ENCODE measurements at regions not wholly inside any gene's neighbourhood (a gene's known extent, or its start where the extent isn't known, plus 50 kb on each side); places are given as distances from the start of the nearest gene placed in this dataset.

GRCh38 chr6:40882323-40882997 lies 156.6 kb downstream of the UNC5CL start:
- Histone ChIP-seq H3K56ac (replicated peaks; ENCODE audit: insufficient read length, low read depth, low read length) (no peak overlapping the region), H3K4ac (replicated peaks; ENCODE audit: insufficient read length, low read depth, low read length) (no peak overlapping the region), H4K8ac (ENCODE audit: extremely low read depth, insufficient read depth, low read length) (no peak overlapping the region), H3K27ac (ENCODE audit: low read depth, low read length) (no peak overlapping the region), H4K20me1 (replicated peaks in 1 of 2; ENCODE audit: control insufficient read depth in 1 of 2, insufficient read depth in 2 of 2, low read length in 2 of 2) (no peaks in the 10 kb centered on the region), H3K4me2 (ENCODE audit: insufficient read depth in 1 of 2, low read depth in 2 of 2, low read length in 2 of 2) (no peak overlapping the region), H3K27me3 (replicated peaks in 1 of 4; ENCODE audit: control insufficient read depth in 3 of 4, extremely low read depth in 1 of 4, insufficient read depth in 3 of 4, low read length in 3 of 4) (no peaks in the 10 kb centered on the region; a peak in 1 of 7 replicates), H3K9ac (replicated peaks in 1 of 4; ENCODE audit: extremely low read depth in 1 of 4, low read depth in 3 of 4, low read length in 3 of 4) (no peak overlapping the region), H3K79me1 (ENCODE audit: low read depth, low read length) (no peaks in the 10 kb centered on the region), H3K79me2 (ENCODE audit: control insufficient read depth in 1 of 2, insufficient read depth in 2 of 2, low read length in 2 of 2) (no peaks in the 10 kb centered on the region), H3K4me1 (replicated peaks in 1 of 4; ENCODE audit: control insufficient read depth in 3 of 4, insufficient read depth in 4 of 4, low read length in 3 of 4) (no peaks in the 10 kb centered on the region), H2AFZ (ENCODE audit: low read length) (no peak overlapping the region), H3K4me3 (ENCODE audit: extremely low read depth in 1 of 4, insufficient read depth in 2 of 4, low read depth in 3 of 4, low read length in 4 of 4) (no peak overlapping the region), H3K23ac (ENCODE audit: insufficient read length) (no peak overlapping the region), H3K18ac (ENCODE audit: extremely low read depth, low read length) (no peak overlapping the region), H3K23me2 (ENCODE audit: low read depth, low read length) (no peaks in the 10 kb centered on the region), H2BK12ac (ENCODE audit: low read depth, low read length) (no peak overlapping the region), H4K91ac (replicated peaks; ENCODE audit: insufficient read length, low read length) (no peak overlapping the region), H3K14ac (ENCODE audit: insufficient read length) (no peak overlapping the region), H4K5ac (ENCODE audit: insufficient read length, low read depth, low read length) (no peak overlapping the region), H2AK5ac (ENCODE audit: low read depth, low read length) (no peak overlapping the region), H3K36me3 (ENCODE audit: control insufficient read depth in 2 of 4, insufficient read depth in 4 of 4, low read length in 3 of 4) (no peaks in the 10 kb centered on the region), H2BK5ac (ENCODE audit: low read depth, low read length) (no peak overlapping the region), H2BK120ac (replicated peaks; ENCODE audit: low read depth, low read length) (no peak overlapping the region), H2BK15ac (ENCODE audit: low read length) (no peak overlapping the region), H2BK20ac (ENCODE audit: low read length) (no peak overlapping the region), H3K9me3 (ENCODE audit: insufficient read depth in 2 of 2, low read depth in 1 of 2, low read length in 1 of 2) (peaks cover 0 to 6% of the 10 kb centered on the region in 2 experiments; a peak in 2 of 4 replicates)
- POLR2A ChIA-PET (ENCODE audit: partially characterized antibody) = no interaction called here
- no peak for DNase-seq (ENCODE audit: low read depth in 1 of 2, low spot score in 2 of 2)
- CTCF ChIA-PET (ENCODE audit: partially characterized antibody) = interaction anchor here (0.9 to 2.1 kb wide), 3 partner anchors 8 to 145 kb away, joined by 3 to 8 read pairs (median 4); no protein-coding TSS in a partner anchor
- no peak for FAIRE-seq
- WGBS, 2 experiments (ENCODE audit: extremely low coverage in 1 of 2, insufficient coverage in 1 of 2, insufficient read length in 1 of 2, insufficient replicate concordance in 2 of 2, low coverage in 1 of 2, low lambda C conversion rate in 2 of 2, missing lambda C conversion rate in 1 of 2) = 91% methylated on average over 6 of the region's 6 CpGs; no CpG with 5 or more reads in 1 of the 2 experiments
- no peak for TF ChIP-seq CTBP2 (IDR thresholded peaks at IDR 0.05; ENCODE audit: borderline replicate concordance, insufficient read depth, insufficient read length, low read length)
- TF ChIP-seq ASH2L (IDR thresholded peaks at IDR 0.05; ENCODE audit: low read length) = no peak
- no peak for TF ChIP-seq RXRA (IDR thresholded peaks at IDR 0.05; ENCODE audit: insufficient read depth, low read depth, low read length)
- TF ChIP-seq PHF8 (conservative IDR thresholded peaks at IDR 0.05; ENCODE audit: low read depth, low read length) = no peak
- TF ChIP-seq, protein P1, sequence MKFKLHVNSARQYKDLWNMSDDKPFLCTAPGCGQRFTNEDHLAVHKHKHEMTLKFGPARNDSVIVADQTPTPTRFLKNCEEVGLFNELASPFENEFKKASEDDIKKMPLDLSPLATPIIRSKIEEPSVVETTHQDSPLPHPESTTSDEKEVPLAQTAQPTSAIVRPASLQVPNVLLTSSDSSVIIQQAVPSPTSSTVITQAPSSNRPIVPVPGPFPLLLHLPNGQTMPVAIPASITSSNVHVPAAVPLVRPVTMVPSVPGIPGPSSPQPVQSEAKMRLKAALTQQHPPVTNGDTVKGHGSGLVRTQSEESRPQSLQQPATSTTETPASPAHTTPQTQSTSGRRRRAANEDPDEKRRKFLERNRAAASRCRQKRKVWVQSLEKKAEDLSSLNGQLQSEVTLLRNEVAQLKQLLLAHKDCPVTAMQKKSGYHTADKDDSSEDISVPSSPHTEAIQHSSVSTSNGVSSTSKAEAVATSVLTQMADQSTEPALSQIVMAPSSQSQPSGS (IDR thresholded peaks at IDR 0.05; ENCODE audit: low read length) = no peak
- TF ChIP-seq, protein P2, sequence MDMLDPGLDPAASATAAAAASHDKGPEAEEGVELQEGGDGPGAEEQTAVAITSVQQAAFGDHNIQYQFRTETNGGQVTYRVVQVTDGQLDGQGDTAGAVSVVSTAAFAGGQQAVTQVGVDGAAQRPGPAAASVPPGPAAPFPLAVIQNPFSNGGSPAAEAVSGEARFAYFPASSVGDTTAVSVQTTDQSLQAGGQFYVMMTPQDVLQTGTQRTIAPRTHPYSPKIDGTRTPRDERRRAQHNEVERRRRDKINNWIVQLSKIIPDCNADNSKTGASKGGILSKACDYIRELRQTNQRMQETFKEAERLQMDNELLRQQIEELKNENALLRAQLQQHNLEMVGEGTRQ (IDR thresholded peaks at IDR 0.05; ENCODE audit: low read length) = no peak
- no peak for TF ChIP-seq SAP30 (IDR thresholded peaks at IDR 0.05; ENCODE audit: insufficient read depth, insufficient replicate concordance, low read length)
- no peak for TF ChIP-seq E2F6 (IDR thresholded peaks at IDR 0.05)
- no peak for TF ChIP-seq POLR2A (IDR thresholded peaks at IDR 0.05; ENCODE audit: control extremely low read depth in 1 of 2, low read depth in 2 of 2, low read length in 2 of 2)
